Stimulated activated CD8-positive, alpha-beta memory T cell treated with anti-CD3 and anti-CD28 coated beads, Interleukin-7, amount 100 ng/mL, for 1 hour (primary cell): ENCODE measurements at regions not wholly inside any gene's neighbourhood (a gene's known extent, or its start where the extent isn't known, plus 50 kb on each side); places are given as distances from the start of the nearest gene placed in this dataset.

ENCODE experiments used
- DNase-seq, 2 donors: peaks; one replicate each; pipeline ENCODE4 v3.0.0-alpha.2; 2020; ENCODE audit warnings: low read depth in 2 of 2

- no peak for DNase-seq
These were observed 438.5 kb downstream of the PTPRU start for GRCh38 chr1:29674627-29675326.

DNA sequence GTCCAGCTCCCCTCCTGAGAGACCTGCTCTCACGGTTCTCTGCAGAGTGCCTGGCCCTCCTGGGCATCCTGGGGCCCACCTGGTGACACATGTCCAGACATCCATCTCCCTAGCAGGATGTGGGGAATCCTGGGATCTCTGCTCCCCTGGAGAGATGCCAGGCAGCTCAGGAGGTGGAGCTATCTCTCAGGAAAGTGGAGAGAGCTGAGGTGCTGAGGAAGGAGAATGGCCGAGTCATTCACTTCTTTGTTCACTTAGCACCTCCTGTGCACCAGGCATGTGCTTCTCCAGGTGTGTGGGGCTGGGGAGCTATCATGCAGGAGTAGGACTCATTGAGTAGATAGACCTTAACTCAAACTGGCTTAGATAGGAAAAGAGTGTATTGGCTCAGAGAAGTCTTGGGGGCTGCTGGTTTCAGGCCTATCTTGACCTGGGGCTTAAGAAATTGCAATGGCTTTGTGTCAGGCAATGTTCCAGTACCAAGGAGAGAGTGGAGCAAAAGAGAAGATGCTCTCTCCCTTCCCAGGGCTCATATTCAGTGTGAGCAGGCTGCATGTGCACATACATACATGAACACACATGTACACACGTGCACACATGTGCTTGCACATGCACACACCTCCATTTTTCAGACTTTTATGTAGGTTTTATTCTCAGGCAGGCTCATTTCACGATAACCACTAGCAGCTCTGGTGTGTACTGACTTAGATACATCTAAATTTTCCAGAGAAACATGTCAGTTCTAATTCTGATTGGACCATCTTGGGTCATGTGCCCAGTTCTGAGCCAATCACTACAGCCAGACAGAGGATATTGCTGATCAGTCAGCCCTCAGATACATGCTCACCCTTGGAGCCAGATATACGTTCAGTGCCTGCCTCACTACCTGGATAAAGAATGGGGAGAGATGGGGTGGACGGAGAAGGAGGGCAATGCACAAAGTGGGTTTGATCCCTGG is 437.6 kb downstream of the PTPRU start:
- DNase-seq, result no peak

DNA sequence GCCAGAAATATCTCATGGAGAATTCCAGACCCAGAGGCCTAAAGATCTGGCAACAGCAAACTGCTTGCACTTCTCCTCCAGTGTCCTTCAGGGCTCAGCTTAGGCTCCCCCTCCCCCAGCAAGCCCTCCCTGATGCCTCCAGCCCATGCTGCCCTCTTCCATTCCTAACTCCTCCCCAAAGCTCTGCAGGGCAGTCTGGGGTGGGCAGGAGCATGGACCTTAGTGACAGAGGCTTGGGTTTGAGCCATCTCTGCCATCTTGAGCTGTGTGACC is 436.8 kb downstream of the PTPRU start:
- no peak for DNase-seq

GRCh38 chr1:29672416-29673227 is 436.3 kb downstream of the PTPRU start:
- no peak for DNase-seq

- no peak for DNase-seq
These were observed 435.4 kb downstream of the PTPRU start for GRCh38 chr1:29671446-29672356.

DNA sequence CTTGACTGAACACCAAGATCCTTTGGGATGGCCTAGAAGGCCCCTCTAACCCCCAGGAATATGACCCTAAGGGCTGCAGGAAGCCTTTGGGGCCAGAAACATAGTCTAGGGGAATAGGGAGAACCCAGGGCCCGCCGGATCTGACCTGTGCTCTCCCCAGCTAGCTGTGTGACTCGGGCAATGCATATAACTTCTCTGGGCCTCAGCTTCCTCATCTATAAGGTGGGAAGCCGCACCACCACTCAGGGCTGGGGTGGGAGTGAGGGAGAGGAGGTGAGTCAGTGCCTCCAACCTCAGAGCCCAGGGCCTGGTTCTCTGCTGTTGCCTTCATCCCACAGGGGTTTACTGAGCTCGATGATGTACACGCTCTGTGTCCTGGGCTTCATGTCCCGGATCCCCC is 434.4 kb downstream of the PTPRU start:
- DNase-seq, result no peak

- DNase-seq, result no peak
These were observed 433.6 kb downstream of the PTPRU start for GRCh38 chr1:29669912-29670311.

DNA sequence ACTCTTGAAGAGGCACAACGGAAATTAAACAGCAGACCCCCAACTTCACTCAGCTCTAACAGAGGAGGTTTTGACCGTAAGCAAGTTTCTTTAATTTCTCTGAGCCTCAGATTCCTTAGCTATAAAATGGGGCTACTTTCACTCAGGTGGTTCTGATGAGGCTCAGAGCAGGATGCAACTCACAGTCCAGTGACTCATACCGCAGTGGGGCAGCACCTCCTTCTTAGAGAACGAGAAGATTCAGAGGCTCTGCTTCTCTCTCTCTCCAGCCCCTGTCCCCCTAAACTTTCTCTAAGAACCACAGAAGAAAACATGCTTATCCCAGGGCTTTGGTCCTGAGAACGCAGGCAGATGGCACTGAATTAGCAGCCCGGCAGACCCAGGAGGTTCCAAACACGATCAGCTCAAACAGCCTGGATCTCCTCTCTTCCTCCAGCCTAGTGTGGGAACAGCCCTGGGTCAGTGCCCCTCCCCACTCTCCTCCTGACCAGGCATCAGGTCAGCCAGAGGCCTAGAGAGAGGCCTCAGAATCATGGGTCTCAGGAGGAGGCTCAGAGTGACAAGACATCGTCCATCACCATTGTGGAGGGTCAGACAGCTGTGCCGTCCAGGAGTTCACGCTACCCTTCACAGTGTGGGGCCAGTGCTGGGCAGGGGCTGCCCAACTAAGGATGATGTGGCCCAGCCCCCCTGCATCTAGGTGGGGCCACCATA is 433.0 kb downstream of the PTPRU start:
- no peak for DNase-seq

- DNase-seq, result no peak
These were observed 432.3 kb downstream of the PTPRU start for GRCh38 chr1:29668551-29669157.

DNA sequence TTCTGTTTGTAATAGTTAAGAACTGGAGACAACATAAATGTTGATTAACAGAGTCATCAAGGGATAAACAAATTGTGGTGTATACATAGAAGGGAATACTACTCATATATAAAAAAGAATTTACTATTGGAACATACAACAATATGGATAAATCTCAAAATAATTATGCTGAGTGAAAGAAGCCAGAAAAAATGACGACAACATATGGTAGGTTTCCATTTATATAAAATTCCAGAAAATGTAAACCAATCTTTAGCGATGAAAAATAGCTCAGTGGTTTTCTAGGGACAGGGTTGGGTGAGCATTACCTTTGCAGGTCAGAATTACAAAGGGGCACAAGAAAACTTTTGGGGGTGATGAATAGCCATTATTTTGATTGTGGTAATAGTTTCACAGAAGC is 431.6 kb downstream of the PTPRU start:
- DNase-seq, result no peak

- DNase-seq, result no peak
These were observed 428.4 kb downstream of the PTPRU start for GRCh38 chr1:29664711-29665110.

DNA sequence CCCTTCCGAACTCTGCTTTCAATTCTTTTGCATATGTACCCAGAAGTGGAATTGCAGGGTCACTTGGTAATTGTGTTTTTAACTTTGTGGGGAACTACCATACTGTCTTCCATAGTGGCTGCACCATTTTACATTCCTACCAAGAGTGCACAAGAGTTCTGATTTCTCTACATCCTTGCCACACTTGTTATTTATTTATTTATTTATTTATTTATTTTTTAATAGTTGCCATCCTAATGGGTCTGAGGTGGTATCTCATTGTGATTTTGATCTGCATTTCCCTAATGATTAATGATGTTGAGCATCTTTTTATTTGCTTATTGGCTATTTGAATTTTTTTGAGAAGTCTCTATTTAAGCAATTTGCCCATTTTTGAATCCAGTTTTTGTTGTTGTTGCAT is 422.4 kb downstream of the PTPRU start:
- DNase-seq, result no peak

GRCh38 chr1:29657816-29658215 is 421.5 kb downstream of the PTPRU start:
- DNase-seq, result no peak

GRCh38 chr1:29655945-29656850 is 419.9 kb downstream of the PTPRU start:
- no peak for DNase-seq

- no peak for DNase-seq
These were observed 418.8 kb downstream of the PTPRU start for GRCh38 chr1:29655145-29655544.

- DNase-seq, result no peak
These were observed 417.6 kb downstream of the PTPRU start for GRCh38 chr1:29653886-29654450.

- no peak for DNase-seq
These were observed 416.9 kb downstream of the PTPRU start for GRCh38 chr1:29653034-29653810.
